HCT116 (cell line): ENCODE measurements at regions not wholly inside any gene's neighbourhood (a gene's known extent, or its start where the extent isn't known, plus 50 kb on each side); places are given as distances from the start of the nearest gene placed in this dataset.

ENCODE experiments used
- ATAC-seq: fragments of 200-7000 bp; cut with Tn5 transposase; 2 replicates; pipeline ENCODE4 v1.9.1; 2020; ENCODE audit warnings: mild to moderate bottlenecking, moderate library complexity
- BruUV-seq: library from RNA; stranded (reverse); fragments of 400-500 nt; replicated peaks from 2 replicates; lab custom pipeline; 2021; lab: Mats Ljungman, UMichigan
- CTCF ChIA-PET: fragments of 300-600 bp; sonication (Branson Sonifier 250); formaldehyde crosslinking; loops from one replicate; lab custom pipeline; 2021; ENCODE audit warnings: antibody characterized with exemption; lab: Charles Lee
- POLR2A ChIA-PET: fragments of 300-600, 350-600 bp; sonication (Branson Sonifier 250); formaldehyde crosslinking; loops from one replicate; lab custom pipeline; 2021; ENCODE audit warnings: antibody characterized with exemption; lab: Charles Lee
- RAD21 ChIA-PET, 2 experiments: fragments of 300-600 bp; sonication (Branson Sonifier 250); formaldehyde crosslinking; loops; one replicate each; lab custom pipeline; 2023; ENCODE audit warnings: low total read pairs in 2 of 2; ENCODE audit not compliant: uncharacterized antibody in 2 of 2, unreplicated experiment in 2 of 2, low non-redundant PET in 1 of 2; lab: Charles Lee
- DNase-seq: peaks from one replicate; pipeline ENCODE4 v3.0.0-alpha.2; 2010; ENCODE audit warnings: low read depth, low spot score
- H2AFZ ChIP-seq: fragments of 200-600 bp; shearing (Covaris generic), sonication (generic); 2 replicates; pipeline ENCODE4 v1.6.1; 2017; ENCODE audit warnings: low read depth, mixed run types, mixed read lengths, antibody characterized with exemption, low read length; ENCODE audit not compliant: poor library complexity, severe bottlenecking
- H3K27ac ChIP-seq: 2 replicates; pipeline ENCODE4 v1.5.1; 2012; ENCODE audit warnings: low read depth, low read length
- H3K27me3 ChIP-seq: fragments of 200-600 bp; sonication (generic); 2 replicates; pipeline ENCODE4 v1.6.1; 2016; ENCODE audit warnings: mixed run types, low read length, mixed read lengths; ENCODE audit not compliant: insufficient read depth
- H3K36me3 ChIP-seq, 2 experiments: fragments of 200-500 bp in 1 of 2; fragments of 200-600 bp in 1 of 2; sonication (Bioruptor generic) in 1 of 2; sonication (generic) in 1 of 2; 2 replicates each; pipeline versions ENCODE4 v1.5.1 to v1.6.1; 2014 to 2016; ENCODE audit warnings: low read length in 2 of 2, inconsistent platforms in 1 of 2, mixed read lengths in 1 of 2, mixed run types in 1 of 2; ENCODE audit not compliant: insufficient read depth in 2 of 2, control insufficient read depth in 1 of 2
- H3K4me1 ChIP-seq, 2 experiments: fragments of 200-600 bp in 1 of 2; sonication (generic) in 1 of 2; 2 replicates each; pipeline versions ENCODE4 v1.5.1 to v1.6.1; 2012 to 2017; ENCODE audit warnings: low read length in 2 of 2, inconsistent platforms in 1 of 2, mild to moderate bottlenecking in 1 of 2, mixed read lengths in 1 of 2, mixed run types in 1 of 2, moderate library complexity in 1 of 2; ENCODE audit not compliant: insufficient read depth in 2 of 2, control insufficient read depth in 1 of 2
- H3K4me2 ChIP-seq: fragments of 200-600 bp; sonication (generic); 2 replicates; pipeline ENCODE4 v1.6.1; 2017; ENCODE audit warnings: mixed run types, low read length, mixed read lengths
- H3K4me3 ChIP-seq, 2 experiments: fragments of 200-600 bp in 1 of 2; sonication (generic) in 1 of 2; replicated peaks in 1 of 2; 2 replicates each; pipeline ENCODE4 v1.5.1; 2011 to 2016; ENCODE audit warnings: low read length in 2 of 2, control low read depth in 1 of 2, low read depth in 1 of 2, mild to moderate bottlenecking in 1 of 2, mixed read lengths in 1 of 2, mixed run types in 1 of 2
- H3K79me2 ChIP-seq: fragments of 200-600 bp; sonication (generic); 2 replicates; pipeline ENCODE4 v1.6.1; 2017; ENCODE audit warnings: mild to moderate bottlenecking, mixed run types, low read length, moderate library complexity, mixed read lengths; ENCODE audit not compliant: insufficient read depth
- H3K9ac ChIP-seq: fragments of 200-600 bp; sonication (generic); 2 replicates; pipeline ENCODE4 v1.6.1; 2016; ENCODE audit warnings: low read length, mixed read lengths
- H3K9me2 ChIP-seq: fragments of 200-600 bp; sonication (generic), shearing (Covaris generic); 2 replicates; pipeline ENCODE4 v1.6.1; 2017; ENCODE audit warnings: mixed run types, mild to moderate bottlenecking, moderate library complexity; ENCODE audit not compliant: insufficient read depth
- H3K9me3 ChIP-seq, 2 experiments: fragments of 200-500 bp in 1 of 2; fragments of 200-600 bp in 1 of 2; sonication (Bioruptor generic) in 1 of 2; sonication (generic) in 1 of 2; 2 replicates each; pipeline ENCODE4 v1.6.1; 2014 to 2017; ENCODE audit warnings: low read length in 2 of 2, mixed read lengths in 2 of 2, inconsistent platforms in 1 of 2, low read depth in 1 of 2, mild to moderate bottlenecking in 1 of 2, mixed run types in 1 of 2, moderate library complexity in 1 of 2; ENCODE audit not compliant: control insufficient read depth in 1 of 2, insufficient read depth in 1 of 2
- H4K20me1 ChIP-seq: fragments of 200-600 bp; sonication (generic), shearing (Covaris generic); 2 replicates; pipeline ENCODE4 v1.6.1; 2017; ENCODE audit warnings: mixed run types, mild to moderate bottlenecking, moderate library complexity; ENCODE audit not compliant: insufficient read depth
- CBX3 ChIP-seq: IDR thresholded peaks from 2 replicates; pipeline ENCODE4 v1.6.1; 2012; ENCODE audit warnings: low read depth
- EGR1 ChIP-seq: IDR thresholded peaks from 2 replicates; pipeline ENCODE4 v1.6.1; 2012; ENCODE audit warnings: low read depth
- ELF1 ChIP-seq: IDR thresholded peaks from 2 replicates; pipeline ENCODE4 v1.6.1; 2012; ENCODE audit warnings: low read depth, borderline replicate concordance
- EZH2 ChIP-seq: fragments of 200-600 bp; sonication (generic); IDR thresholded peaks from 2 replicates; pipeline ENCODE4 v1.6.1; 2017; ENCODE audit warnings: antibody characterized with exemption, mixed run types
- EZH2phosphoT487 ChIP-seq: fragments of 200-600 bp; IDR thresholded peaks from 2 replicates; pipeline ENCODE4 v1.6.1; 2018; ENCODE audit warnings: antibody characterized with exemption, borderline replicate concordance
- FOSL1 ChIP-seq: IDR thresholded peaks from 2 replicates; pipeline ENCODE4 v1.6.1; 2012; ENCODE audit warnings: low read depth
- POLR2A ChIP-seq: IDR thresholded peaks from 2 replicates; pipeline ENCODE4 v1.7.0; 2011; ENCODE audit warnings: borderline replicate concordance; ENCODE audit not compliant: insufficient read depth, insufficient read length; ENCODE audit errors: extremely low read depth
- POLR2AphosphoS5 ChIP-seq: IDR thresholded peaks from 2 replicates; pipeline ENCODE4 v1.6.1; 2011; ENCODE audit warnings: mild to moderate bottlenecking, low read depth, low read length, moderate library complexity
- SP1 ChIP-seq: IDR thresholded peaks from 2 replicates; pipeline ENCODE4 v1.6.1; 2012; ENCODE audit warnings: low read depth
- TCF7L2 ChIP-seq: IDR thresholded peaks from 2 replicates; pipeline ENCODE4 v1.7.0; 2011; ENCODE audit warnings: borderline replicate concordance, inconsistent platforms; ENCODE audit not compliant: insufficient read depth, insufficient read length; ENCODE audit errors: extremely low read depth
- YY1 ChIP-seq: IDR thresholded peaks from 2 replicates; pipeline ENCODE4 v1.6.1; 2011; ENCODE audit warnings: low read length, low read depth, moderate library complexity, mild to moderate bottlenecking; ENCODE audit not compliant: insufficient replicate concordance; ENCODE audit errors: extremely low read depth
- ZFX ChIP-seq: fragments of 450-650 bp; IDR thresholded peaks from 2 replicates; pipeline ENCODE4 v1.6.1; 2017
- ZNF274 ChIP-seq: fragments of 200-500 bp; sonication (Bioruptor generic); IDR thresholded peaks from 2 replicates; pipeline ENCODE4 v1.6.1; 2014; ENCODE audit warnings: mild to moderate bottlenecking, low read depth, low read length, inconsistent platforms
- intact Hi-C: fragments of 100-400 bp; cut with micrococcal nuclease; formaldehyde crosslinking; loops from 2 replicates; pipeline ENCODE4 v1.10.0; 2022
- TF ChIP-seq, protein P1 (sequence below): IDR thresholded peaks from 2 replicates; pipeline ENCODE4 v1.6.1; 2012; ENCODE audit warnings: low read depth
- TF ChIP-seq, protein P2 (sequence below), 3 experiments: fragments of 200-600 bp in 1 of 3; sonication (generic) in 1 of 3; IDR thresholded peaks in 2 of 3; conservative IDR thresholded peaks in 1 of 3; 2 replicates each; pipeline ENCODE4 v1.5.1; 2012 to 2017; ENCODE audit warnings: low read depth in 2 of 3, low read length in 2 of 3, antibody characterized with exemption in 1 of 3, borderline replicate concordance in 1 of 3, control low read depth in 1 of 3, mild to moderate bottlenecking in 1 of 3, mixed read lengths in 1 of 3, mixed run types in 1 of 3, moderate library complexity in 1 of 3; ENCODE audit not compliant: insufficient read depth in 1 of 3
- TF ChIP-seq, protein P3 (sequence below): IDR thresholded peaks from 2 replicates; pipeline ENCODE4 v1.6.1; 2012
- TF ChIP-seq, protein P4 (sequence below): IDR thresholded peaks from 2 replicates; pipeline ENCODE4 v1.6.1; 2011; ENCODE audit warnings: mild to moderate bottlenecking, low read length, moderate library complexity; ENCODE audit not compliant: insufficient replicate concordance; ENCODE audit errors: extremely low read depth

DNA sequence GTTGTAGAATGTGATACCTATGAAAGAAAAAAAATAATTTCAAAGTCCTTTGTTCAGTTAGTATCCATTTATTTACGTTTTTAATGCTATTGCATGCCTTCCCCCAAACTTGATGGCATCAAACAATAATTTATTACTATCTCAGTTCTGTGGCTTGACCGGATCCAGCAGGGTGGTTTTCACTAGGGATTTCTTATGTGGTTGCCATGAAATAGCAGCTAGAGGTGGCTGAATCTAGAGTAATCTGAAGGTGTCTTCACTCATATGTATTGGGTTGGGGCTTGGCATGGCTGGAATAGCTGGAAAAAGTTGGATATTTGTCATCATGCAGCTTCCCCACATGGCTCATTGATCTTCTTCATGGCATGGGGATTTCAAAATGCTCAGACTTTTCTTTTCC is 619.3 kb upstream of the ZNF608 start:
- no peak overlapping the region for H3K4me3 ChIP-seq
- no peak overlapping the region for H2AFZ ChIP-seq
- no peaks in the 10 kb centered on the region for H3K9me2 ChIP-seq
- no peaks in the 10 kb centered on the region for H4K20me1 ChIP-seq
- H3K4me2 ChIP-seq, result no peak overlapping the region
- no peak for ATAC-seq
- TF ChIP-seq POLR2A (no peak), FOSL1 (no peak), EZH2 (no peak), YY1 (no peak), TCF7L2 (no peak), POLR2AphosphoS5 (no peak), ZFX (no peak), EZH2phosphoT487 (no peak), ELF1 (no peak), CBX3 (no peak), SP1 (no peak), EGR1 (no peak), ZNF274 (no peak)
- TF ChIP-seq, protein P1, sequence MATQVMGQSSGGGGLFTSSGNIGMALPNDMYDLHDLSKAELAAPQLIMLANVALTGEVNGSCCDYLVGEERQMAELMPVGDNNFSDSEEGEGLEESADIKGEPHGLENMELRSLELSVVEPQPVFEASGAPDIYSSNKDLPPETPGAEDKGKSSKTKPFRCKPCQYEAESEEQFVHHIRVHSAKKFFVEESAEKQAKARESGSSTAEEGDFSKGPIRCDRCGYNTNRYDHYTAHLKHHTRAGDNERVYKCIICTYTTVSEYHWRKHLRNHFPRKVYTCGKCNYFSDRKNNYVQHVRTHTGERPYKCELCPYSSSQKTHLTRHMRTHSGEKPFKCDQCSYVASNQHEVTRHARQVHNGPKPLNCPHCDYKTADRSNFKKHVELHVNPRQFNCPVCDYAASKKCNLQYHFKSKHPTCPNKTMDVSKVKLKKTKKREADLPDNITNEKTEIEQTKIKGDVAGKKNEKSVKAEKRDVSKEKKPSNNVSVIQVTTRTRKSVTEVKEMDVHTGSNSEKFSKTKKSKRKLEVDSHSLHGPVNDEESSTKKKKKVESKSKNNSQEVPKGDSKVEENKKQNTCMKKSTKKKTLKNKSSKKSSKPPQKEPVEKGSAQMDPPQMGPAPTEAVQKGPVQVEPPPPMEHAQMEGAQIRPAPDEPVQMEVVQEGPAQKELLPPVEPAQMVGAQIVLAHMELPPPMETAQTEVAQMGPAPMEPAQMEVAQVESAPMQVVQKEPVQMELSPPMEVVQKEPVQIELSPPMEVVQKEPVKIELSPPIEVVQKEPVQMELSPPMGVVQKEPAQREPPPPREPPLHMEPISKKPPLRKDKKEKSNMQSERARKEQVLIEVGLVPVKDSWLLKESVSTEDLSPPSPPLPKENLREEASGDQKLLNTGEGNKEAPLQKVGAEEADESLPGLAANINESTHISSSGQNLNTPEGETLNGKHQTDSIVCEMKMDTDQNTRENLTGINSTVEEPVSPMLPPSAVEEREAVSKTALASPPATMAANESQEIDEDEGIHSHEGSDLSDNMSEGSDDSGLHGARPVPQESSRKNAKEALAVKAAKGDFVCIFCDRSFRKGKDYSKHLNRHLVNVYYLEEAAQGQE, result no peak
- TF ChIP-seq, protein P2, sequence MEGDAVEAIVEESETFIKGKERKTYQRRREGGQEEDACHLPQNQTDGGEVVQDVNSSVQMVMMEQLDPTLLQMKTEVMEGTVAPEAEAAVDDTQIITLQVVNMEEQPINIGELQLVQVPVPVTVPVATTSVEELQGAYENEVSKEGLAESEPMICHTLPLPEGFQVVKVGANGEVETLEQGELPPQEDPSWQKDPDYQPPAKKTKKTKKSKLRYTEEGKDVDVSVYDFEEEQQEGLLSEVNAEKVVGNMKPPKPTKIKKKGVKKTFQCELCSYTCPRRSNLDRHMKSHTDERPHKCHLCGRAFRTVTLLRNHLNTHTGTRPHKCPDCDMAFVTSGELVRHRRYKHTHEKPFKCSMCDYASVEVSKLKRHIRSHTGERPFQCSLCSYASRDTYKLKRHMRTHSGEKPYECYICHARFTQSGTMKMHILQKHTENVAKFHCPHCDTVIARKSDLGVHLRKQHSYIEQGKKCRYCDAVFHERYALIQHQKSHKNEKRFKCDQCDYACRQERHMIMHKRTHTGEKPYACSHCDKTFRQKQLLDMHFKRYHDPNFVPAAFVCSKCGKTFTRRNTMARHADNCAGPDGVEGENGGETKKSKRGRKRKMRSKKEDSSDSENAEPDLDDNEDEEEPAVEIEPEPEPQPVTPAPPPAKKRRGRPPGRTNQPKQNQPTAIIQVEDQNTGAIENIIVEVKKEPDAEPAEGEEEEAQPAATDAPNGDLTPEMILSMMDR (IDR thresholded peaks at IDR 0.05 in 2 of 3, conservative IDR thresholded peaks at IDR 0.05 in 1 of 3; ENCODE audit: borderline replicate concordance in 1 of 3, insufficient read depth in 1 of 3, low read depth in 2 of 3, low read length in 2 of 3), result no peak
- TF ChIP-seq, protein P3, sequence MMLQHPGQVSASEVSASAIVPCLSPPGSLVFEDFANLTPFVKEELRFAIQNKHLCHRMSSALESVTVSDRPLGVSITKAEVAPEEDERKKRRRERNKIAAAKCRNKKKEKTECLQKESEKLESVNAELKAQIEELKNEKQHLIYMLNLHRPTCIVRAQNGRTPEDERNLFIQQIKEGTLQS, result no peak
- TF ChIP-seq, protein P4, sequence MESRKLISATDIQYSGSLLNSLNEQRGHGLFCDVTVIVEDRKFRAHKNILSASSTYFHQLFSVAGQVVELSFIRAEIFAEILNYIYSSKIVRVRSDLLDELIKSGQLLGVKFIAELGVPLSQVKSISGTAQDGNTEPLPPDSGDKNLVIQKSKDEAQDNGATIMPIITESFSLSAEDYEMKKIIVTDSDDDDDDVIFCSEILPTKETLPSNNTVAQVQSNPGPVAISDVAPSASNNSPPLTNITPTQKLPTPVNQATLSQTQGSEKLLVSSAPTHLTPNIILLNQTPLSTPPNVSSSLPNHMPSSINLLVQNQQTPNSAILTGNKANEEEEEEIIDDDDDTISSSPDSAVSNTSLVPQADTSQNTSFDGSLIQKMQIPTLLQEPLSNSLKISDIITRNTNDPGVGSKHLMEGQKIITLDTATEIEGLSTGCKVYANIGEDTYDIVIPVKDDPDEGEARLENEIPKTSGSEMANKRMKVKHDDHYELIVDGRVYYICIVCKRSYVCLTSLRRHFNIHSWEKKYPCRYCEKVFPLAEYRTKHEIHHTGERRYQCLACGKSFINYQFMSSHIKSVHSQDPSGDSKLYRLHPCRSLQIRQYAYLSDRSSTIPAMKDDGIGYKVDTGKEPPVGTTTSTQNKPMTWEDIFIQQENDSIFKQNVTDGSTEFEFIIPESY, result no peak
- H3K4me1 ChIP-seq, result no peaks in the 10 kb centered on the region
- no peak overlapping the region for H3K9ac ChIP-seq
- no peak overlapping the region for H3K27ac ChIP-seq
- no peaks in the 10 kb centered on the region for H3K27me3 ChIP-seq
- BruUV-seq, result no TSS peak
- ChIA-PET POLR2A (interaction anchor here (0.6 kb wide), 1 partner anchor 645 kb away, joined by 5 read pairs; no protein-coding TSS in a partner anchor), RAD21 (no interaction called here), CTCF (no interaction called here)
- no peak for DNase-seq
- no peaks in the 10 kb centered on the region for H3K79me2 ChIP-seq
- no peaks in the 10 kb centered on the region for H3K9me3 ChIP-seq
- intact Hi-C loops, result no loop called here
- H3K36me3 ChIP-seq, result no peaks in the 10 kb centered on the region
